ENCODE measurements at regions not wholly inside any gene's neighbourhood (a gene's known extent, or its start where the extent isn't known, plus 50 kb on each side); places are given as distances from the start of the nearest gene placed in this dataset.

DNA sequence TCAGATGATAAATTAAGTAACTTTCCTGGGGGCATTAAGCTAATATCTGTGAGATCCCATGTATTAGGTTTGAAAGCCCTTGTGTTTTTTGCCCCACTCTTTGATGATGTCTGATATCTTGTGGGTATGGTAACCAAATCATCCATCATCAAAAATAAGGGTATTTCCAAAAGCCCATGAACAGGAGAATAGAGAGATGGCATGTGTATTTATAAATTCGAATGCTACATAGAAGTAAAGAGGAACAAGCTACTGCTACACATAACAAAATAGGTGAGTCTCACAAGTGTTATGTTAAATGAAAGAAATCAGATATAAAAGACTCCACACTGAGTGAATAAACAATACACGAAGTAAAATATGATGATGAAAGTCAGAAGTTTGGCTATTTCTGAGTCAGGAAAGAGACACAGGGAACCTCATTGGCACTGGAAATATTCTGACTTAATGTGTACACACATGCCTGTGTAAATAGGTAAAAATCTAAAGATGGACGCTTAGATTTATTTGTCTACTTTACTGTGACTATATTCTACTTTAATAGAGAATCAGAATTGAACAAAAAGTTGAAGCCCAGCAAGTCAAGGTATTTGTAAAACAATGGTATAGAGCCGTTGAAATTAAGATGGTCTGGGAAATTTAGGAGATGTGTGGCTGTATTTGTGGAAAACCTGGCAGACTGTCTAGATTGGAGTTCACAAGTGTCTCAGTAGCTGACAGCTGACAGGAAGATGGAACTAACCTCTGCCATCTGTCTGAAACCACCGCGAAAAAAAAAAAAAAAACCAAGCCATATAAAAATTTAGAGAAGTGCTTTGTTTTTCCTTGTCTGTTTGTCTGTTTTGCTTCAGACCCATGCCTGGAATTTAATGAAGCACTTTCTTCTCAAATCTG, 111.0 kb upstream of the TGFBR2 start:
- no peak for DNase-seq (ENCODE audit: low spot score)

- no peak for DNase-seq (ENCODE audit: low spot score)
Observed at GRCh38 chr3:30496066-30496966, 110.1 kb upstream of the TGFBR2 start.

DNA sequence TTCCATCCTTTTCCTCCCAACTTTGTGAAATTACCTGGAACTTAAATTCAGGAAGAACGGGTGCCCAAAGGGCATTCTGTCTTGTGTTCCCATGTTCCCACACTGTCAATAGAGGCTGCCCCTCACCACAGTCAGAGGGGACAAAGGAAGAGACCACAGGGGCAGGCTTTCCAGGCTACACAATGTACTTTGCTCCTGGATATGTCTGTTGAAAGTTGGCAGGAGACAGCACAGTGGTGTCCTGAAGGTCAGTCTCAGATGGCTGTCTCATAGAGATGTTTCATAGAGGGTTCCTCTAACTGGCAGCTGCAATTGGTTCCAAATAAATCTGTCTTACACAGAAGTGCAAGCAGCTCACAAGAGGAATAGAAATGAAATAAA, 107.8 kb upstream of the TGFBR2 start:
- no peak for DNase-seq (ENCODE audit: low spot score)

- no peak for DNase-seq (ENCODE audit: low spot score)
Observed at GRCh38 chr3:30500666-30501399, 105.6 kb upstream of the TGFBR2 start.

GRCh38 chr3:30501526-30501925, 104.9 kb upstream of the TGFBR2 start:
- no peak for DNase-seq (ENCODE audit: low spot score)

- no peak for DNase-seq (ENCODE audit: low spot score)
Observed at GRCh38 chr3:30502051-30502741, 104.2 kb upstream of the TGFBR2 start.

DNA sequence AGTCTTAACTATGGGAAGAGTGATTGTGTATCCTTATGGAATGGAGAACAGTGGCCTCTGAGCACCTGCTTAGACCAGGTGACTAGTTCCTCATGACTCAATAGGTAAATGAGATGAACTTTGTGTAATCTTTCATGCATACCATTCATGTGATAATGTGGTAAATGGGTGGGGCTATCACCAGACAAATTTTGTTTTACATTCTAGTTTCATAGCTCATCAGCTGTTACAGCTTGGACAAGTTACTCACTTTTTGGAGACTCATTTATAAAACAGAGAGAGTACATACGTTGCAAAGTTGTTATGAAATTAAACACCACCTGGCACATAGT, 103.7 kb upstream of the TGFBR2 start:
- no peak for DNase-seq (ENCODE audit: low spot score)

- DNase-seq (ENCODE audit: low spot score) = no peak
Observed at GRCh38 chr3:30503446-30503845, 103.0 kb upstream of the TGFBR2 start.

GRCh38 chr3:30504939-30505338, 101.5 kb upstream of the TGFBR2 start:
- no peak for DNase-seq (ENCODE audit: low spot score)

GRCh38 chr3:30505866-30506520, 100.4 kb upstream of the TGFBR2 start:
- DNase-seq (ENCODE audit: low spot score) = no peak

GRCh38 chr3:30508339-30508738, 98.1 kb upstream of the TGFBR2 start:
- DNase-seq (ENCODE audit: low spot score) = no peak

- no peak for DNase-seq (ENCODE audit: low spot score)
Observed at GRCh38 chr3:30510596-30510995, 95.8 kb upstream of the TGFBR2 start.

DNA sequence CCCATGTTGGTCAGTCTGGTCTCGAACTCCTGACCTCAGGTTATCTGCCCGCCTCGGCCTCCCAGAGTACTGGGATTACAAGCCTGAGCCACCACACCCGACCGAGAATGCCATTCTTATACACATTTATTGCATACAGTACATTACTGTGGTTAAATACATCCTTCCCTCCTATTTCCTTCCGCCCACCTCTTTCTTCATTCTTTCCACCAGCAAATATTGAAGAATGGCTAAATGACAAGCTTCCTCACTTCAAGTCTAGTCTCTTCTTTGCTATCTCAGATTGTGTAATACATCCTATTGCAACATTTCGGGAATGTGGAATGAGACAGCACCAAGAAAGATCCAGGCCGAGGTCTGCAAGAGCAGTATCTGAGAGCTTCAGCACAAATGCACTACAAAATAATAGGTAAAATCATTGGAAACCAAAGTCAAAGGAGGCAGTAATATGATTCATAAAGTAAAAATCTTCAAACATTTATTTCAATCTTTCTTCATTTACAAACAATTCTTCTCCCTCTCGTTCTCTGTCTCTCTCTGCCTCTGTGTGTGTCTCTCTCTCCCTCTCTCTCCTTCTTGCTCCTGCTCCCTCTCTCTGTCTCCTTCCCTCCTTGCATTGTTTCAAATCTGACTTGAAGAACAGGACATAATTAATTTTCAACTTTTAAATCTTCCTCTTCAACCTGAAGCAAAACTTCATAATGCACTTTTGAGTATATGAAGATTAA, 94.7 kb upstream of the TGFBR2 start:
- DNase-seq (ENCODE audit: low spot score) = no peak

DNA sequence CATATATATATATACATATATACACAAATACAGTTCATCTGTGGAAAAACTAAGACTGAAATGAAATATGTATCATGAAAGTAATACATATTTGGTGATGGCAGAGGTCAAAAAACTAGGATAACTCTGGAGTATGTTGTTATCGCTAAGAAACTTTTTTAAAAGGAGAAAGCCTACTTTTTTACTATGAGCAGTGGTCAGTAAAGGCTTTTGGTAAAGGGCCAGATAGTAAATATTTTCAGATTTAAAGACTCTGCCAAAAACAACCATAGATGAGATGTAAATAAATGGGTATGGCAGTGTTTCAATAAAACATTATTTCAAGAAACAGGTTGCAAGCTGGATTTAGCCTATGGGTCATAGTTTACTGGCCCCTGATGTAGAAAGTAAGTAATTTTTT, 93.8 kb upstream of the TGFBR2 start:
- no peak for DNase-seq (ENCODE audit: low spot score)

- DNase-seq (ENCODE audit: low spot score) = no peak
Observed at GRCh38 chr3:30513374-30514152, 92.8 kb upstream of the TGFBR2 start.

DNA sequence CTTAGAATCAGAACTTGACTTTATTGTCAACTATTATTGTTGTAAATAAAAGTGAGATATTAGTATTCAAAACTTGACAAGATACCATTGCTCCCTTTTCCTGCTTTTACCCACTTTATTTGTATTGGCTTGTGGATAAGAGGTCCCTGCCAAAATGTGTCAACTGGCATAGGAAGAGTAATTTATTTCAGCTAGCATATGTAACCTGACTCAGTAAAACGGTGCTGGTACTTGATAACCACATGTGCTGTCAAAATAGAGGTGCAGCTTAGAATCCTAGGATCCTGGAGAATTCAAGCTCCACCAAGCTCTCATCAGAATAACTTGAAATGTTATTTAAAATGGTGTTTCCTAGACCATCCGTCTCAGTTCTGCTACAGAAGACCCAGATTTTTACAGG, 90.2 kb upstream of the TGFBR2 start:
- DNase-seq (ENCODE audit: low spot score) = no peak

DNA sequence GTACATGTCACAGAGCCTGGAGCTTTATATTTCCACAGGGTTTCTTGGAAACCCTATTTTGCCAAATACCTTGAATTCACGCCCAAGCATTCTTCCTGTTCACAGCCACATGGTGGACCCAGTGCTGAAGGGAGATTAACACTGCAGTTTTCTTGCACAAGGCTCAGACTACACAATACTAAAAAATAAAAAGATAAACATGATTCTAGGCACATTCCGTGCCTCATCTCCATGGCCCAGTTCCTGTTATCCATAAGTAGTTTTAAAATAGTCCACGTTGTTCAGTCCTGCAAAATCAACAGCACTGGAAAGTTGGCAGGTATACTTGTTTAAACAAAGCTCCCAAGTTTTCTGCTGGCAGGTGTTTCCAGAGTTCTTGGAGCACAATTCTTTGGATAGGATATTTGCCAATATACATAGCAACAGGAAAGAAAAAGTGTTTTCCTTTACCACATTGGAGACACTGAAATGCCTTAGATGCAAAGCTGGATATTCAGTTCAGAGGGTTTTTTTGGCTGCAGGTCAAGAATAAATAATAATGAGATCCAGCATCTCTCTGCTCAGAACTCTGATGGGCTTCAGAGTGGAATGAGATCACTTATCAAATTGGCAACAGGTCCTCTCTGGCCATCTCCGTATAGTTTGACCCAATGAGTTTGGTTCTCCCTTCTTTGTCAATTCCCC, 88.1 kb upstream of the TGFBR2 start:
- DNase-seq (ENCODE audit: low spot score) = no peak

GRCh38 chr3:30518872-30519271, 87.5 kb upstream of the TGFBR2 start:
- no peak for DNase-seq (ENCODE audit: low spot score)

GRCh38 chr3:30520699-30521098, 85.7 kb upstream of the TGFBR2 start:
- DNase-seq (ENCODE audit: low spot score) = no peak
